GM18867 (cell line): ENCODE measurements at regions not wholly inside any gene's neighbourhood (a gene's known extent, or its start where the extent isn't known, plus 50 kb on each side); places are given as distances from the start of the nearest gene placed in this dataset.

Experiments
- ATAC-seq: cut with Tn5 transposase; IDR thresholded peaks from one replicate; pipeline ENCODE4 v1.9.1; 2021; ENCODE audit warnings: mild to moderate bottlenecking, moderate library complexity; ENCODE audit not compliant: unreplicated experiment

DNA sequence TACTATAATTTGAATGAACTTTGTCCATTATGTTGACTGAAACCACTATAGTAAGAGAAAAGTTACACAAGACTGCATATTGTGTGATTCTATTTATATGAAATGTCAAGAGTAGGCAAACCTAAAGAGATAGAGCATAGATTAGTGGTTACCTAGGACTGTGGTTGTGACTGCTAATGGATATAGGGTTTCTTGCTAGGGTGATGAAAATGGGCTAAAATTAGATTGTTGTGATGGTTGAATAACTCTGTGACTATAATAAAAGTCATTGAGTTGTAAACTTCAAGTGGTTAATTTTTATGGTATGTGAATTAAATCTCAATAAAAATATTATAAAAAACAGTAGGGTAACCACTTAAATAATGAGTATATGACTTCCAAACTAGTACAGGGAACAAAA lies 142.9 kb upstream of the AHR start:
- ATAC-seq: no peak

DNA sequence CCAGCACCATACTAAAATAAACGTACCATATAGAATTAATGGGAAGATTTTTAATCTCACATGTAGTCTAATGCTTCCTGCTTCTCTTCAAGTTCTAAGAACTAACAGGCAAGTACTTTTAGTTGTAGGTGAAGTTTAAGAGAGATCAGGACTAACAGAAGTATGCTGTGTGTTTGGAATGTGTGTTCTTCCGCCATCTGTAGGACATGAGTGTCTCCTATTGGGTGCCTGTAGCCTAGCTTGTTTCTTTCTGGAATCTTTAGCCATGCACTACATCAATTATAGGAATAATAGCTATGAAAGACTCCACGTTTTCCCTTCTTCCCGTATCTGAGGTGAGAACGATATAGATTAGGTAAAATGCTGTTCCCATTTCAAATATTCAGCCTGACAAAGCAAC lies 140.2 kb upstream of the AHR start:
- no peak for ATAC-seq

DNA sequence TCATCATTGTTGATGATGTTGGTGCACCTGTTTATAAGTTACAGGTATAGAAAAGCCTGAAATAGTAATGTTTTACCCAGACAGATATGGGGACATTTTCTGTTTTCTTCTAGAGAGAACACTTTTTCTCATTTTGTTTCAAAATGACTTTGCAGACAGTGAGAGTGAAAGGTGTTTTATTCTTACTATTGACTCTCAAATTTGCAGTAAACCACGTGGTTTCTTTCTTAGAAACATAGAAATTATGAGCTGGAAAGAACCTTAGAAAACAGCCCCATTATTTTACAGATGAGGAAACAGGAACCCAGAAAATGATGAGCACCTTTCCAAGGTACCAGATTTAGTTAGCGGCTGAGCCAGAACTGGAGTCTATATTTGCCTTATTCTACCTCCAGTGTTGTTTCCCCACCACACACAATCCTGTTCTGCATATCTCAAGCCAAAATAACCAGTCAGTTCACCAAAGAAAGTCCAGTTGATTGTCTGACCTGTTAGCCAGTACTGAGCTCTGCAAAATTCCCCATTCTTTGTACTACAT lies 138.9 kb upstream of the AHR start:
- peak; percentile 94 for ATAC-seq

DNA sequence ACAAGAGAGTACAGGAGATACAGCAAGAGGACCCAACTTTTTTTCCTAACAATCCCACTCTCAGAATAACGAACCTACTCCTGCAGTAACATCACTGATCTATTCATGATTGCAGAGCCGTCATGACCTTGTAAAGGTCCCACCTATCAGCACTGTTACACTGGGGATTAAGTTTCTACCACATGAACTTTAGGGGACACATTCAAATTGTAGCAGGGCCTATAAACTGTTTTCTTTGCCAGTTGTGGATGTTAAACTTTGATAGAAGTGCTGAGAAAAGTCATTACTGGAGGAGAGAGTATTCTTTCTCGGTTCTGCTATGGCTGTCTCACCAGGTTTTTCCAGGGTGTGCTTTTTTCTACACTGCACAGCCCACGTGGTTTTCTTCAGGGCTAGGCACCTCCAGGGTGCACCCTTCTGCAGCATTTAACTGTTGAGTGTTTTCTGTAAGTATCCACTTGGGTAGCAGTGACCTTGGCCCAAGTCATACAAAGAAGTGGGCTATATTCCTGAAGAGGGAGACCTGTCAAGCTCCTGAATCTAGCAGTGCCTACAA lies 131.6 kb upstream of the AHR start:
- peak; percentile 86 for ATAC-seq

DNA sequence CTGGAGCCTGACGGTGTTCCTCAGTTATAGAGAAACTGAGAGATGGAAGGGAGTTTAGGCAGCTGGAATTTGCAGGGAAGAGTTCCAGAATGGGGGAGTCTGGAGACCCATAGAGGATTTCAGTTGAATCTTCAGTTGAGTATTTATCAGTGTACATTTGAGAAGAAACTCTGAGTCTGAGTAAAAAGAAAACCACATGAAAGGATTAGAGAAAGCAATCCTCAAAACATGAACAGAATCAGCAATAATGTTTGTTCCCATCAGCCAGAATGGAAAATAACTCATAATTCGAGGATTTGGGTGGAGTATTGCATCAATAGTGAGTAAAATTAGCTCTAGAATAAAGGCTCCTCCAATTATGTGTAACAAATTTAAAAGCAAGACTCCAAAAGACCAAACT lies 130.0 kb upstream of the AHR start:
- ATAC-seq: no peak

DNA sequence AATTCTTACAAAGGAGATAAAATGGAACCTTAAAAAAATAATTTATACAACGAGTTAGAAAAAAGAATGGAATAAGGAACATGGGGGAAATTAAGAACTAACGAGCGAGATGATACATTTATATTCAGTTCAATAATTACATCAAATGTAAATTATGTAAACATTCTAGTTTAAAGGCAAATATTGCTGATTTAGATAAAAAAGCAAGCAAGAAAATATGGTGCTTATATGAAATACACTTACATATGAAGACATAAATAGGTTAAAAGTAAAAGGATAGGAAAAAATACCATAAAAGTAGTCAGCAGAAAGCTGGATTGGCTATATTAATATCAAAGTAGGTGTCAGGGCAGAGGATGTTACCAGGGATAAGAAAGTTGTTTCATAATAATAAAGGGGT lies 127.0 kb upstream of the AHR start:
- no peak for ATAC-seq

DNA sequence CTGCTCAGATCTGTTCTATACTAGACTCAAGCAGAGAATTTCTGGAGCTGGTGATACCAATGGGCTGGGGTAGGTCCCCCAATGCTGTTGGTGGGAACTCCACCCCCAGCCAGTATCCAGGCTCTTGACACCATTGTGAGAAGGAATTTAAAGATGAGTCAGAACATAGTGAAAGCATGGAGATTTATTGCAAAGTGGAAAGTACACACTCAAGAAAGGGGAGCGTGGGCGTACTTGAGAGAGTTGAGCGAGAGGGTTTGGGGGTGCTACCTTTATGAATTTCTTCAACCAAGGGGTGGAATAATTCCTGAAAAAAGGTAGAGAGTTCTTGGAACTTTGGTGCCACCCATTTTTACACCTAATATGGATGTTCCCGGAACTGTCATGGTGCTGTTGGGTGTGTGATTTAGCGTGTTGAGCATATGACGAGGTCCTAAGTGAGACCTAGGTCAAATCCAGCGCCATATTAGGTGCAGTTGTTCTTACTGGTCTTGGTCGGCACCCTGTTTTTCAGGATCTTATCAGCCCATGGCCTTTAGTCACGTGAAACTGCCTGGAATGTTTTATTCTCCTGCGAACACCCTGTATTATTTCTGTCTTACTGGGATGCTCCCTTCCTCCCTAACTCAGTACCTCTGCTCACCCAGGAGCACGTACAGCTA lies 122.0 kb upstream of the AHR start:
- no peak for ATAC-seq

DNA sequence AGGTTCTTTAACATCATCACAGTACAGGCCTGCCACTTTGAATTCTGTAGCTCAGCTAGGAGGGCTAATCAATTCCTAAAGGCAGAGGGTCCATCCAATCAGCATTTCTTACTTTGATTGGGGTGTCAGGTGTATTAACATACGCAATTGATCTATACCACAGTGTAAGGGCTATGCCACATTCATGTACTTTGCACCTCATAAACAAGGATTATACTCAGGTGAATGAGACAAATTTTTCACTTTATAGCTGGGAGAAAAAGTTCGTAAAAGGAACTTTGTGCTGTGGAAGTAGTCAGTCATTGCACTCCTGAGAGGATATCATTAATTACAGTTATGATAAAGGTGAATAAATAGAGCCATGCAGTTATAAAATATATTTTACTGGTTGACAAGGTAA lies 119.9 kb upstream of the AHR start:
- no peak for ATAC-seq

DNA sequence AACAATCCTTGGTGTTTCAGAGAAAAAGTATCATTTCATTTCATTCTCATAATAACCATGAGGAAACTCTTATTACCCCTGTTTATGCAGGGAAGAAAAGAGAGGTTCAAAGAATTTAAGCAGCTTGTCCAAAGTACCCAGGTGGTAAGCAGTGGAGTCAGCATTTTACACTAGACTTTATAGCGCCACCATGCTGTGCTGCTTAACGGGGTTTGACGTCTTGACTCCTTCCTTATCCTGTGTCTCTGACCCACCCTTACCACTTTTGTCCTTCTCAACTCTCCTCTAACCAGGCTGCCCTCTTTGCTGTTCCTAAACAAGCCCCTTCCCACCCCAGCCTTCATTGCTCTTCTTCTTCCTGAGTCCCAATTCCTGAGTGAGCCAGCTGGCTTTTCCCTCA lies 117.0 kb upstream of the AHR start:
- no peak for ATAC-seq

DNA sequence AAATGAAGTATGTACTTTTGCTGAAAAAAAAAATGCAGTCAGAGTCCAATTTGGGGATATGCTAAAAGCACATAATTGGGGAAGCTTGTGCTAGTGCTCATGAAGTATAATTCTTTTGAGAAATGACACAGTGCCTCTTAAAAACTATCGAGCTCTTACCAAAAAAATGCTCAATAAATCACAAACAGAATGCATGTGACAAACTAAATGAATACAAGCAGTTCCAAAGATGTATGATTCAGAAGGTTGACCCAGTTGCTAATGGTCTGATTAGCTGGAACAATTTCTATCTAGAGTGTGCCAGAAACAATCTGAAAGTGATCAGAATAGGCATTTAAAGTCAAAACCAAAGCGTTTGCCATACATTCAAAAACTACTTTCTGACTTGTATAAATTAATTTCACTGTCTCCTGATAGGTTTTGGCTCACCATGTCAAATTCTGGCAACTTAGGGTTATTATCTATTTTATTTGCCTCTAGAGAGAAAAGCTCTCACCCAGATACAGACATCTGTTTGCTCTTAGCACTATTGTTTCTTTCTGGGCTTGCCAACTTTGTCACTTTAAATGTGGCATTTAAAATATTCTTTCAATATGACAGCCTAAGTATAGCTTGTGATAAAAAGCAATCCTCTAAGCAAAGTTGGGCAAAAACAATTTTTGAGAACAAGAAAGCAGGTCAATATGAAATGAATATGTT lies 114.7 kb upstream of the AHR start:
- ATAC-seq: no peak

DNA sequence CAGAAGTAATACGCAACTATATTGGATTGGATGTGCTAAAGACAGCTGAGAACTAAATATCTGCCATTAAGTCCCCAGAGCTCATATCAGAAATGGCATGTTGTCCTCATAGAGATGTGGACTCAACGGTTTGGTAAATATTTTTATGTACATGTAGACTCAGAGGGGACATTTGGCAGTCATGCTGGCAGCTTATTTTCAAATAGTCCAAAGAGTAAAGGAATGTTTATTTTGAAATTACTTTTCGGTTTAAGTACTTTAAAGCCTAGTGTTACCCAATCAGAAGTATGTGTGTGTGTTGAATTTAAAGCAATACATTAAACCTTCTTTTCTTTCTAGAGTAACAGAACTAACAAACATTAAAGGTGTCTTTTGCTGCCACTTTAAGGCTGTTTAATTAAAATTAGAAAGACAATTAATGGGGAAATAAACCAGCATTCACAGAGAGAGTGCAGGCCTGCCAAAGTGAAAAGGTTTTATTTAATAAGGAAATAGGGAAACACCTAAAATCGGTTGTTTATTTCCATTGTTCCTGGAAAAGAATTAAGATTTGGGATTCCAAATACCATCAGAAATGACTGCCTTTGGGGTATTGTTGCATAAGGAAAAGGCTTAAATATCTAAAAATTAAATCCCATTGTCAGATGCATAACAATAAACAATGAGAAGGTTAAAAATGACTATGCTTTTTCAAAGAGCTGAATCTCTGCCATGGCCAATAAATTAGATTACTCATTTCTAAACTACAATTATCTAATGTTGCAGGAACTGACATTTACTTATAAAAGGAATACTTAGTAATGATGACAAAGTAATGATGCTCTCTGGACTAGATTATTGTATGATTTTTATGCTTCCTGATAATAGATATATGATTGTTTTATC lies 113.4 kb upstream of the AHR start:
- peak; percentile 20 for ATAC-seq

DNA sequence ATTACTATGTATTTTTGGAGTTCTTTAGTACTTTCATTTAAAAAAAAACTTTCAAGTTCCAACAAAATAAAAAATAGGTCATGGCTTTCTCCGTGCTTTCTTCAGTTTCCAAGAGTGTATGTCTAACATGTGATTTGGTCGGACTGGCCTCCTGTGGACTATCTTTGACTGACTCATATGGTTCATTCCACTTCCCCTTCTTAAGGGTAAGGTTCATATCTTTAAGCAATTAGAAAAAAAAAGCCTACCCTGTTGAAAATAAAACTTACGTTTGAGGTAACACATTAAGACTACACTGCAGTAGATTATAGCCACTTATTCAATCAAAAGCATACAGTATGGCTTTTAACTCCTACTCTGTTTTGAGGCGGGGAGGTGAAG lies 112.8 kb upstream of the AHR start:
- peak; percentile 100 for ATAC-seq

DNA sequence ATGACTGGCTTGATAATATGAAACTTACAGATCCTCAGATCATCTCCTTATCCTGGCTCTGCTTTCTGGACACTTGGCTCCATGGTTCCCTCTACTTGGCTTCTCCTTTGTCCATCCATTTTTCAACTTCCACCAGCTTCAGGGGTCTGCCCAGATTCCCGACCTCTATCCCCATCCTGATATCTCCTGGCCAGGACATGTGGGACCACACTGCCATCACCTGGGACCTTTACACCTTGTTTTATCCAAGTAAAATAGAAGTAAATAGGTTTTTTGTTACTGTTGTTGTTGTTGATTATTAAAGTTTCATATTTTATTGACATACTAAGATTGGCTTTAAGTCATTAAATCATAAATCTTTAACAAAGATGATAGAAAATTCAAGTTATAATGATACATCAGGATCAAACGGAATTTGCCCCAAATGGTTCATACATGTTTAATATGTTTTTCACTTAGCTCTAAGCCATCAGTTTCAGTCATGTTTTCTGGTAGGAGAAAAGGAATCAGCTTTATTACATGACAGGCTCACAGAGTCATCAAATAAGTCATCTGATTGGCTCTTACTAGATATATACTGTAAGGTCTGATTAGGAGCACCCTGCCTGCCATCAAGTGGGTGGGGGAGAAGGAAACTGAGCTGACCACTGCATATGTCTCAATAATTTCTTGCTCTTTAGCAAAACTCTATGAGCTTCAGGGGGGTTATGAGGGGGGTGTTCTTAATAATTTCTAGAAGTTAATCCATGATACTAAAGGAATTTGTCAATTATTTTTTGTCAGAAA lies 111.5 kb upstream of the AHR start:
- no peak for ATAC-seq

DNA sequence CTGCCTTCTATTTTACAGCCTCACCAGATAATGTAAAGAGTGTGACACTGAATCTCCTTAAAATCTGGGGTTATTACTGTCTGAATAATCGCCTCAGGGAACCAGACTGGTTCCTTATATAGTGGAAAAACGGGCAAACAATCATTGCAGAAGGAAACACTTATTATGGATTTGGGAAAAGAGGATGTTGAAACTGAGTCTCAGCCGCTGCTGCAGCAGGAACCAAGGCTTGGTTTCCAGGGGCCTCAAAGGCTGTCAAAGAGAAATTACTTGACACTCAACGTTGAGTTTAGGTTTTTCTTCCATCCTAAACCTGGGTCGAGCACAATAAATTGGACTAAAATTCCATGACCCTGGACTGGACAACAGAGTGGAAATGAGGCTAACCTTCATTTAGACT lies 103.8 kb upstream of the AHR start:
- ATAC-seq: no peak

DNA sequence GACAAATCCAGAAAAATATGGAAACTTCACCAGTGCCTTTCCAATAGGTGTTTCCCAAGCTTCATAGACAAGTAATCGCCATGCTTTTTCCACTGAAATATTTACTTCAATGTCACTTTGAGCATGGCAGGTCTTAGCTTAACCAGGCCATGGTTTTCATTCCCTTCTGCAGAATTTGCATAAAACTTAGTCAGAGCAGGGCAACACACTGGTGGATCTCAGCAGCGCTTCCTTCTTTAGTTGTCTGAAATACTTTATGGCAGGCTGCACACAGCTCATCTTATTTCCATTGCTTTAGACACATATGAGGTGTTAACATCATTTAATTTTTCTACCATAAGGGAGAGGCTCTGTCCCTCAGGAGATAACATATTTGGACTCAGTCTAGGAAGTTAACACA lies 102.9 kb upstream of the AHR start:
- peak; percentile 94 for ATAC-seq

DNA sequence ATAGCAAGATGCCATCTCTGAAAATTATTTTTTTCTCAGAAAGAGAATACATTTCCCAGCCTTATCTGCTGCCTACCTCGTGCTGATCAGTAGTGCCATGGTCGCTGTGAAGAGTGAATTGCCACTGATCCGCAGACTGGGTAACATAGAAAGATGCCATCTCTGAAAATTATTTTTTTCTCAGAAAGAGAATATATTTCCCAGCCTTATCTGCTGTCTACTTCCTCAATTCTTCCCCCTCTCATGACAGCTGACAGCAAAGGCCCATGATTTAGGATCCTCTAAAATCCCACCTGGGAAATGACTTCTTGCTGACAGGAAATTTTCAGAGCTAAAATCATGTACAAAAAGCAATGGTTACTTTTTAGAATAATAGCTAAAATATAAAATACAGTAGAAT lies 92.5 kb upstream of the AHR start:
- ATAC-seq: no peak

DNA sequence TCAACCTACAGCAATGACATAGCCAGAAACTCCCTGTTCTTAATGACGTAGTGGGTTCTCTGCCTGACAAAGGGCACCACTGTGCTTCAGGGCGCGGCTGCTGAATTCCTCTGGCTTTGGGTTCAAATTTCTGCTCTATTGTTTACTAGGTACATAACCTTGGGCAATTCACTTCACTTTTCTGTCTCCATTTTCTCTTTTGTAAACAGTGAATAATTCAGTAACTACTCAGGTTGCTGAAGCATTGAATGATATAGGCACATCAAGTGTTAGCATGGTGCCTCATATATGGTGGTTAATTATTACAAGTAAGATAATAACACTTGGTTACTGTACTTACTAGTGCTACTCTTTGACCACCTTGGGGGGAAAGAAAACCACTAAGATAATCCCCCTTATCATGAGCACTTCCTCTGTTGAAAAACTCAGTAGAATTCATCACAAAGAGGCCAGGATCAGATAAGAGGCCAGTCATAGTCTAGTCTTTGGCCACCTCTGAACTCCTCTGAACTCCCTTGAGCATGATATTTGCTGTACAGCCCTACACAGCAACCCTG lies 92.0 kb upstream of the AHR start:
- no peak for ATAC-seq

DNA sequence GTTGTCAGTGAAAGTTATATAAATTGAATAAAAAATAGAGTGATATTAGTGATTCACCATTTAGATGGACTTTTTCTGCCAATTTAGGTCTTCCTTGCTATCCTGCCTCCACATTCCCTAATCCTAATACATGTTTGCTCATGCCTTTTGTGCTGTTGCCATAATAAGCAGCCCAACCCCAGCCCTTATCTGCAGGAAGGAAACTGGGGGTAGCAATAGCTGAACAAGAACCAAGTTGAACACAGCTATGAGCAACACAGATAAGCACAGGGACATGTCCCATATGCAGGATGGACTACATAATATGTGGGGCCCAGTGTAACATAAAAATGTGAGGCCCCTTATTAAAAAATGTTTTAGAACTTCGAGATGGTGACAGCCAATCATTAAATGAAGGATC lies 91.2 kb upstream of the AHR start:
- no peak for ATAC-seq

DNA sequence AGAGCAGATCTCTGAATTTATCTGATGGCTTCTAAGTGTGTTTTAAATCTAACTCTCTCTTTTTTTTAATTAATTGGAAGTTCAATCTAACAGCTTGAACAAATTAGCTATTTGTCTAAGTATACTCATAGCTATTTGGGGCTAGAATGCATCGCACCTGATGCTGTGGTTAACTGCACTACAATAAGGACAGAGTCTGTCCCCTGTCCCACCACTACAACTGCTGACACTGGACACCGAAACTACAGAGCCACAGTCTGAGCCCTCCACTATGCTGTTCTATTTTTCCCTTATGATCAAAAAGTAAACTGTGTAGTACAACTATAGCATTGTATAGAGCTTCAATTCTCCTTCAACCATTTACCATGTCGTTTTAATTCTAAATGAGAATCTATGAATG lies 89.4 kb upstream of the AHR start:
- no peak for ATAC-seq

DNA sequence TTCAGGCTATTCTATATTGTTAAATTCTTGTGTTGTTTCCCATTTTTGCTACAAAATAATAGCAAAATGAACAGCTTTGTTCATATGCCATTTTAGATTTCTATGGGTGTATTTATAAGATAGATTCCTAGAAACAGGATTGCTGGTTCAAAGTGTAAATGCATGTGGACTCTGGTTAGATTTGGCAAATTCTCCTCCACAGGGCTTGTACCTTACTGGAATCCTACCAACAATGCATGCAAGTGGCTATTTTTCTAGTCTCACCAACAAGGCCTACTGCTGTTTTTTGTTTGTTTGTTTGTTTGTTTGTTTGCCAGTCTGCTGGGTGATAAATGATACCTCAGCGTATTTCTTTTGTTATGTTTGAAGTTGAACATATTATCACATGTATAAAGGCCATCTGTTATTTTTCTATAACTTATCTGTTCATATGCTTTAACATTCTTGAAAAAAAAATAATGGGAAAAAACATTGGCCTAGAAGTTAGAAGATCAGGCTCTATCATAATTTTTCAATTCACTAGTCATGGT lies 87.1 kb upstream of the AHR start:
- ATAC-seq: no peak
